HL-60 (cell line): ENCODE measurements at regions not wholly inside any gene's neighbourhood (a gene's known extent, or its start where the extent isn't known, plus 50 kb on each side); places are given as distances from the start of the nearest gene placed in this dataset.

Experiments used
- CTCF ChIP-seq: IDR thresholded peaks from one replicate; pipeline ENCODE4 v1.5.1; 2011; ENCODE audit warnings: low read length, control low read depth, inconsistent platforms; ENCODE audit not compliant: insufficient read depth
- GABPA ChIP-seq: IDR thresholded peaks from 2 replicates; pipeline ENCODE4 v1.6.1; 2012; ENCODE audit warnings: low read depth
- POLR2AphosphoS5 ChIP-seq: IDR thresholded peaks from 2 replicates; pipeline ENCODE4 v1.6.1; 2012; ENCODE audit warnings: low read depth
- REST ChIP-seq: IDR thresholded peaks from 2 replicates; pipeline ENCODE4 v1.6.1; 2012; ENCODE audit warnings: low read depth; ENCODE audit not compliant: insufficient replicate concordance
- SPI1 ChIP-seq: IDR thresholded peaks from 2 replicates; pipeline ENCODE4 v1.6.1; 2012; ENCODE audit warnings: low read depth, mild to moderate bottlenecking, borderline replicate concordance

GRCh38 chr20:52244702-52245101 is 53.1 kb upstream of the ZFP64 start:
- TF ChIP-seq CTCF = no peak
- TF ChIP-seq POLR2AphosphoS5 = no peak
- TF ChIP-seq GABPA = no peak
- TF ChIP-seq REST = no peak
- no peak for TF ChIP-seq SPI1
